DND-41 (cell line): ENCODE measurements at regions not wholly inside any gene's neighbourhood (a gene's known extent, or its start where the extent isn't known, plus 50 kb on each side); places are given as distances from the start of the nearest gene placed in this dataset.

Experiments used
- ATAC-seq: fragments of 200-7000 bp; cut with Tn5 transposase; 3 replicates; pipeline ENCODE4 v1.9.1; 2021; ENCODE audit warnings: low read depth; ENCODE audit not compliant: insufficient read depth
- DNase-seq: peaks from one replicate; pipeline ENCODE4 v3.0.0-alpha.2; 2020
- H2AFZ ChIP-seq: 2 replicates; pipeline ENCODE4 v1.6.0; 2012; ENCODE audit warnings: low read depth, low read length
- H3K27ac ChIP-seq: 2 replicates; pipeline ENCODE4 v1.5.1; 2012; ENCODE audit warnings: low read length, inconsistent platforms
- H3K27me3 ChIP-seq: fragments of 200-600 bp; sonication (generic); 2 replicates; pipeline ENCODE4 v1.6.0; 2012; ENCODE audit warnings: low read length, mild to moderate bottlenecking, inconsistent platforms; ENCODE audit not compliant: insufficient read depth, poor library complexity
- H3K36me3 ChIP-seq: 2 replicates; pipeline ENCODE4 v1.5.1; 2012; ENCODE audit warnings: low read length, inconsistent platforms; ENCODE audit not compliant: insufficient read depth
- H3K4me1 ChIP-seq: 2 replicates; pipeline ENCODE4 v1.5.1; 2012; ENCODE audit warnings: mild to moderate bottlenecking, low read length; ENCODE audit not compliant: insufficient read depth
- H3K4me2 ChIP-seq: 2 replicates; pipeline ENCODE4 v1.6.0; 2012; ENCODE audit warnings: mild to moderate bottlenecking, moderate library complexity, low read length, inconsistent platforms; ENCODE audit not compliant: insufficient read depth
- H3K4me3 ChIP-seq, 2 experiments: fragments of 200-600 bp in 1 of 2; shearing (Covaris generic) in 1 of 2; 2 replicates each; pipeline ENCODE4 v1.5.1; 2012 to 2016; ENCODE audit warnings: inconsistent platforms in 2 of 2, low read length in 2 of 2, mild to moderate bottlenecking in 2 of 2, low read depth in 1 of 2, moderate library complexity in 1 of 2
- H3K79me2 ChIP-seq: 2 replicates; pipeline ENCODE4 v1.6.0; 2012; ENCODE audit warnings: low read length, inconsistent platforms; ENCODE audit not compliant: insufficient read depth
- H3K9ac ChIP-seq: 2 replicates; pipeline ENCODE4 v1.6.0; 2012; ENCODE audit warnings: low read depth, mild to moderate bottlenecking, inconsistent platforms, low read length, moderate library complexity
- H3K9me3 ChIP-seq: 2 replicates; pipeline ENCODE4 v1.5.1; 2012; ENCODE audit warnings: low read length, moderate library complexity, mild to moderate bottlenecking, inconsistent platforms; ENCODE audit not compliant: insufficient read depth, severe bottlenecking
- H4K20me1 ChIP-seq: 2 replicates; pipeline ENCODE4 v1.6.0; 2012; ENCODE audit warnings: low read length; ENCODE audit not compliant: insufficient read depth
- CTCF ChIP-seq: IDR thresholded peaks from 2 replicates; pipeline ENCODE4 v1.5.1; 2012; ENCODE audit warnings: borderline replicate concordance, low read length, moderate library complexity, mild to moderate bottlenecking; ENCODE audit not compliant: poor library complexity, severe bottlenecking; ENCODE audit errors: extremely low read depth
- EZH2 ChIP-seq: IDR thresholded peaks from 3 replicates; pipeline ENCODE4 v1.6.1; 2012; ENCODE audit warnings: borderline replicate concordance, low read depth, mild to moderate bottlenecking, moderate library complexity, low read length, inconsistent platforms; ENCODE audit not compliant: severe bottlenecking

- TF ChIP-seq EZH2 (no peak), CTCF (no peak)
- DNase-seq = no peak
- Histone ChIP-seq H3K4me3 (no peak overlapping the region), H3K36me3 (no peaks in the 10 kb centered on the region), H3K4me1 (0 out of 2 replicates have a peak, but pooled peaks cover 4% of the 10 kb centered on the region), H3K4me2 (no peak overlapping the region), H3K9ac (no peak overlapping the region), H3K27me3 (peaks cover 7% of the 10 kb centered on the region), H3K79me2 (no peaks in the 10 kb centered on the region), H2AFZ (no peak overlapping the region), H4K20me1 (peaks cover 9% of the 10 kb centered on the region), H3K27ac (no peak overlapping the region), H3K9me3 (no peaks in the 10 kb centered on the region)
- ATAC-seq = no peak
Measured at GRCh38 chr20:43843096-43843964, 71.3 kb upstream of the TOX2 start.

- H3K9me3 ChIP-seq = no peaks in the 10 kb centered on the region
- no peaks in the 10 kb centered on the region for H3K79me2 ChIP-seq
- H2AFZ ChIP-seq = no peak overlapping the region
- 0 out of 2 replicates have a peak, but pooled peaks cover 4% of the 10 kb centered on the region for H3K4me1 ChIP-seq
- H3K4me3 ChIP-seq = no peak overlapping the region
- DNase-seq (no peak), ATAC-seq (no peak)
- H3K4me2 ChIP-seq = no peak overlapping the region
- H3K27ac ChIP-seq = no peak overlapping the region
- no peaks in the 10 kb centered on the region for H3K36me3 ChIP-seq
- H3K27me3 ChIP-seq = peaks cover 7% of the 10 kb centered on the region
- peaks cover 9% of the 10 kb centered on the region for H4K20me1 ChIP-seq
- H3K9ac ChIP-seq = no peak overlapping the region
- no peak for TF ChIP-seq EZH2
- no peak for TF ChIP-seq CTCF
Measured at GRCh38 chr20:43842126-43843020, 72.3 kb upstream of the TOX2 start.

- Histone ChIP-seq H3K27me3 (peaks cover 7% of the 10 kb centered on the region), H3K4me1 (0 out of 2 replicates have a peak, but pooled peaks cover 4% of the 10 kb centered on the region), H3K79me2 (no peaks in the 10 kb centered on the region), H4K20me1 (peaks cover 6% of the 10 kb centered on the region; the same call in 1 of the 2 replicates), H3K9ac (no peak overlapping the region), H3K36me3 (no peaks in the 10 kb centered on the region), H2AFZ (no peak overlapping the region), H3K27ac (no peak overlapping the region), H3K4me3 (no peak overlapping the region), H3K4me2 (no peak overlapping the region), H3K9me3 (no peaks in the 10 kb centered on the region)
- DNase-seq (peak; percentile 51), ATAC-seq (peak; percentile 82)
- TF ChIP-seq CTCF (peak; percentile 55), EZH2 (no peak)
Measured at GRCh38 chr20:43840382-43841070, 74.1 kb upstream of the TOX2 start.
